Stimulated activated CD8-positive, alpha-beta memory T cell treated with anti-CD3 and anti-CD28 coated beads, Interleukin-7, amount 100 ng/mL, for 4 hours (primary cell): ENCODE measurements at regions not wholly inside any gene's neighbourhood (a gene's known extent, or its start where the extent isn't known, plus 50 kb on each side); places are given as distances from the start of the nearest gene placed in this dataset.

Source experiments
- DNase-seq, 2 donors: peaks; one replicate each; pipeline ENCODE4 v3.0.0-alpha.2; 2020; ENCODE audit warnings: low read depth in 2 of 2

DNA sequence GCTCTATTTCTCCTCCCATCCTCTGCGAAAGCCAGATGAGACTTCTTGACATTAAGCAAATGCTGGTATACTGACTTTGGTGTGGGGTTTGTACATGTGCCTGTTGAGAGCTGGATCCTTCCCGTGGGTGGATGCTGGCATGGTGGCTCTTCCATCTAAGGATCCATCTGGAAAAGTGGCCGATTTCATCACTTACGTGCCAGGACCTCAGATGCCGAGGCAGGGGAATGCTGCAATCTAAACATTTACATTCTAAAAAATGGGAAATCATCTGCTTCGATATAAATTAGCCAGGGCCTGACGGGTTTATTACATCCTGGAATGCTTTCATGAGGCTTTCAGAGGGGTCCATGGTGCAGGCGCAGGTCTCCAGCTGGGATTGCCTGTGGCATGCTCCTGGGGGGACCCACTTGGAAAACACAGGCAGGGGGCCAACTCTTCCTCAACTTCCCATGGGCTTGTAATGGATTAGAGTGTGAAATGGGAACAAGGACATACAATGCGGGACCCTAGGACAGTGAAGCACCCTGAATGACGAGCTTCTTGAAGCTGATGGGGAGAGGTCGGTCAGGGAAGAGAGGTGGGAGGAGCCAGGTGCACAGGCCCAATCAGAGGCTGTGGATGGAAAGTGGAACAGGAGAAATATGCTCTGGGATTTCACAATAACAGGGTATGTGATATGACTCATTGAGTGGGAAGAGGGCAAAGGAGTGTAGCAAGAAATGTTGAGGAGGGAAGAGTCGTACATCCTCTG lies 105.5 kb upstream of the PITX1 start:
- DNase-seq: no peak

DNA sequence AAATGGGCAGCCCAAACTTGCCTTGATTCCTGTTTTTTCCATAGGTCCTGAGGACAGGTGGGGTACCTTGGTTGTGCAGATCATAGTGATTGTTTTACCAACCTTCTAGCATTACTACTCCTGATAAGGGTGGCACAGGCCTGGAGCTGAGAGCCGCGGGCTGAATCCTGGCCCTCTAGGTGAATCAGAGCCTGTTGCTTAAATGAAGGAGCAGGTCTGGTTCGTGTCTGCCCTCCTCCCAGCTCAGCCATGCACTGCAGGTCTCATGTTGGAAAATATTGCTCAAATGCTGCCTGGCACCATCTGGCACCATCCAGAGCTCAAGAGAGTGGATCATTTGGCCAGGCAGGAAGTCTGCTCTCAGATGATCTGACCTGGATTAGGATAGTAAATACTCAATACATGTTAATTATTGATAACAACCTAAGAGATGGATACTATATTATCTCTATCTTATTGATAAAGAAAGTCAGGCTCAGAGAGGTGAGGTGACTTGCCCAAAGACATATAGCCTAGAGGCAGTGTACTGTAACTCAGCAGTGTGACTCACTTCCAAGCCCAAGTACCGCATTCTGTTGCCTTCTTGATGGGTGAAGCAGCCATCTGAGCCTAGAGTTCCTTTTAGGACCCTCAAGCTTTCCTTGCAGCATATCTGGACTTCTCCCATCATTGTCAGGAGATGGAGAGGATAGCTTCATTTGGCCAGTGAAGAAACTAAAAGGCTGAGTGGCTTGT lies 104.3 kb upstream of the PITX1 start:
- DNase-seq: no peak

DNA sequence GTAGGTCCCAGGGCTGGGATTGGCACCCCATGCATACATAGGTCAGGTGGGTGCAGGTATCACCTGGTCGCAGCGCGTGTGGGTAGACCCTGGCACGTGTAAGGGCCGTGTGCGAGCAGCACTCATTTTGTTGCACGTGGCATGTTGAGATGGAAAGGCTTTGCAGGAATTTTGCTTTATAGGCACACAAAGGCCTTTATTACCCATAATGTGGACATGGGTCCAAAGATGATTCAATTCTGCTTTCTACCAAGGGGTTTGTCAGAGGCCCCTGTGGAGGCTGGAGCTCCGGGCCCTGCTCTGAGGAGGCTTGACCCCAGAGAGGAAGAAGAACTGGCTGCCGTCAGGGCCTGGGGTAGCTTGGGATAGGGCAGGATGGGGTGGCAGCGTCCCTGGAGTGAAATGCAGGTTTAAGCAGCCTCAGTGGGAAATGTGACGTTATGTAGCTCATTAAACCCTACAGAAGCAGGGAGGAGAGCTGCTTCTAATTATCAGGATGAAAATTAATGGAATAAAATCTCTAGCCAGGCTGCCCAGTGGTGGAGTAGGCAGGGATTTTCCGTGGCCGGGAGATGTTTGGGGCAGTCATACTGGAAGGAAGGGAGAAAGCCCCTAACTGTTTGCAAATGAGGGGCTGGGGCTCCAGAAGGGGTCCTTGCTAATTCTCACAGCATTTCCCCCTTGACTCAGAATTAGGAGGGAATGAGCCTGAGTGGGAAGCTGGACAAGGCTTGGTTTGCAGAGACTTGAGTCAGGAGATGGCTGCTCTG lies 103.3 kb upstream of the PITX1 start:
- DNase-seq: no peak

DNA sequence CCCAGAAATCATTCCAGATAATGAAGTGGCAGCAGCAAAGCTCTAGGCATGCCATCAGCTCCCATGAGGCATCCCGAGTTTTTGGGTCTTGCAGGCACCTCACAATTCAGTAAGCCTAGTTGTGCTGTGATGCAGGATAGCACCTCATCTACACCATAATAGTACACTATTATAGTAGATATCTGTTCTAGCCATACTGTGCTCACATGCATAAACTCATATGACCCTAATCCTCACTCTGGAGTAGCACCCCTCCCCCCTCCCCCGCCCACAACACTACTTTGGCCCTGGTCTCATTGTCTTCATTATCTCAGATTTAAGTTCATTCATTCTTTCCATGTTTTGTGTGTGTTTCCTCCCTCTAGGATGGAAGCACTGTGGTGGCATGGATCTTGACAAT lies 102.5 kb upstream of the PITX1 start:
- no peak for DNase-seq

DNA sequence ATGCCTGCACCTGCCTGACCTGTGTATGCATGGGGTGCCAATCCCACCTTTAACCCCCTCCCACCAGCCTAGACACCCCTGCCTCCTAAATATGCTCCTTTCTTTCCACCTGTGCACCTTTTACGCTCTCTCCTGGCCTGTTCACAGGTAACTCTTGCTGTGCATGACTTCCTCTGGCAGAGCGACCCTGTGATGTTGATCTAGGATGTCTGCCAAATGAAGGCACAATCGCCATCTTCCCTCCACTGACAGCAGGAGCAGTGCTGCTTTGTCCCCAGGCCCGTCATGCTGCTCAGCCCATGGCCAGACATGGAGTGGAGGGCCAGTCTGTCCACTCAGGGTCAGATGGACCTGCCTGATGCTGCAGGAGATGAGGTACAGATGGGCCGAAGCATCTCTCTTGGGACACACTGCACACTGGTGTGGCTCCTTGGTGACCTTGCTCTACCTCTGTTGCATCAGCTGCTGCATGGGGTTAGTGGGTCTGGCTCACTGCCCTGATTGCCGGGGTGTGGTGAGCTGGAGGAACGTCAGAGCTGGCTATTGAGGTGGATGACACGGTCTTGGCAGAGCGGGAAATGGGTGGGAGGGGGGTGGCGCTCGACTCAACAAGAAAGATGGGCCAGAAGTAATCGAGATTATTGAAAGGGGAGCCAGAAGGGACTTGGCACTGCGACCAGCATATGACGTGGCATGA lies 101.7 kb upstream of the PITX1 start:
- DNase-seq: no peak

DNA sequence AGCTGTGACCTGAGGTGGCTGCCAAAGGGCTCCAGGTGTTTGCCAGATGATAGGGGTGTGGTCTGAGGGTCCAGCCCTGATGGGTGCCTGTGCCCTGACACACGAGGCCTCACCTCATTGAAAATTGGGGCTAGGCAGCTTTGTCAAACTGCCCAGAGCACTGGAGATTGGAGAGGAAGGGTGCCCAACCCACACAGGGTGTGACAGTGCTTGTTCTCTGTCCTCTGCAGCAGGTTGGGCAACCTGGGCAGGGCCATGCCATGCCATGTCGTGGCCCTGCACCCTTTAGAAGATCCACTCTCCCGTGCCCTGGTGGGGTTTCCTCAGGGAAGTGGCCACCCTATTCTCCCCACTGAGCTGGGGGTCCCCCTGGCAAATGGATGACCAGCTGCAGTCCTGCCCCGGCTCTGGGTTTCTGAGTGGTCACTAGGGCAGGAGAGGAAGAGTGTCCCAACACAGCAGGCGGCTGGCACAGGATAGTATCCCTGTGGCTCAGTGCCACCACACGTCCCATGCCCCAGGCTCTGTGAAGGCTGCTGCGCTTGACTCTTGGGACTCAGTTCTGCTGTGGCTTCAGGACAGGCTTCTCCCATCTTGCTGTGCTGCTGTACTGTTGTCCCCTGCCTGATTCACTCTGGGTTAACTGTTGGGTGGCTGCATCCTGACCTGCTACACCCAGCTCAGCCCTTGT lies 100.8 kb upstream of the PITX1 start:
- no peak for DNase-seq

DNA sequence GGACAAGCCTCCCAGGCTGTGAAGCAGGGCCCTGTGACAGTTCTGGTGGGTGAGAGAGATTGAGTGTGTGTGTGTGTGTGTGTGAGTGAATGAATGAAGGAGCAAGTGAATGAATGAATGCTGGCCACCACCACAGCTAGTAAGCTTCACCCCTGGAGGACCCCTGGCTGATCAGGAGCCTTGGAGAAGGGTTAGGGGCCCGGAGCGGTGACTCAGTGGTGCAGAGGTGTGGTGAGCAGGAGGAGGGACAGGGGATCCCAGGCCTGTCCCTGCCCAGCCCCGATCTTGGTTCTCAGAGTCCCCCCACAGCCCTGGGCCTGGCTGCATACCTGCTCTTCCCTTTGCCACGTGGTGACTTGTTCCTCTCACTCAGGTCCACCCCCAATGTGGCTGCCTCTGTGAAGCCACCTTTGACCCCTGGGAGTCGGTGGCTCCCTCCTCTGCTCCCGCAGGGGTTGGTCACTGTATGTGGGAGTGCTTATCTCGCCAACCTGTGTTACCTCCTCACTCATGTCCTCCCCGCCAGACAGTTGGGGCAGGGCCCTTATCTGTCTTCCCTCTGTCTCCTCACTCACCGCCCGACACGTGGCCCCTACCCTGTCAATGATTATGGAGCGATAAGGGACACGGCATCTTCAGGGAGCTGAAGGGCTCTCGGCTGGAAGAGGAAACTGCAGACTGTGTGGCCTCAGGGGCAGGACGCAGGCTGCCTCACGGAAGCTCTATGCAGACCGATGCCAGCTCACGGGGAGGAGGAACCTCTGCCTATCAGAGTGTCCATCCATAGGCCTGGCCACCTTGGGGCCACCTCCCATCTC lies 99.9 kb upstream of the PITX1 start:
- DNase-seq: no peak

DNA sequence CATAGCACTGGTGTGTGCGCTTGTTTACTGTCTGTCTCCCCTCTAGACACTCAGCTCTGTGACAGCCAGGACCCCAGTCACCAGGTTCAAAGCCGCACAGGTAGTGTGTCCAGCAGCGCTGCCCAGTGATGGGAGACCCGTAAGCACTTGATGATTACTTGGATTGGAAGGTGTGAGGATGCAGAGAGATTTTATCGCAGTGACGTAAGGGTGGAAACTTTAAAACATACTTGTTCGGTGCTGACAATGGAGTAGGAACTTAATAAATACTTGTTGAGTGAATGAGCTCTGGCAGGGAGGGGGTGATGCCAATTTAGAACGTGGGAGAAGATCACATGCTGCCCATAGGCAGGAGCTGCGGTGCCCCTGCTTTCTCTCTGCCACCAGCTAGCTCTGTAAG lies 99.2 kb upstream of the PITX1 start:
- no peak for DNase-seq

DNA sequence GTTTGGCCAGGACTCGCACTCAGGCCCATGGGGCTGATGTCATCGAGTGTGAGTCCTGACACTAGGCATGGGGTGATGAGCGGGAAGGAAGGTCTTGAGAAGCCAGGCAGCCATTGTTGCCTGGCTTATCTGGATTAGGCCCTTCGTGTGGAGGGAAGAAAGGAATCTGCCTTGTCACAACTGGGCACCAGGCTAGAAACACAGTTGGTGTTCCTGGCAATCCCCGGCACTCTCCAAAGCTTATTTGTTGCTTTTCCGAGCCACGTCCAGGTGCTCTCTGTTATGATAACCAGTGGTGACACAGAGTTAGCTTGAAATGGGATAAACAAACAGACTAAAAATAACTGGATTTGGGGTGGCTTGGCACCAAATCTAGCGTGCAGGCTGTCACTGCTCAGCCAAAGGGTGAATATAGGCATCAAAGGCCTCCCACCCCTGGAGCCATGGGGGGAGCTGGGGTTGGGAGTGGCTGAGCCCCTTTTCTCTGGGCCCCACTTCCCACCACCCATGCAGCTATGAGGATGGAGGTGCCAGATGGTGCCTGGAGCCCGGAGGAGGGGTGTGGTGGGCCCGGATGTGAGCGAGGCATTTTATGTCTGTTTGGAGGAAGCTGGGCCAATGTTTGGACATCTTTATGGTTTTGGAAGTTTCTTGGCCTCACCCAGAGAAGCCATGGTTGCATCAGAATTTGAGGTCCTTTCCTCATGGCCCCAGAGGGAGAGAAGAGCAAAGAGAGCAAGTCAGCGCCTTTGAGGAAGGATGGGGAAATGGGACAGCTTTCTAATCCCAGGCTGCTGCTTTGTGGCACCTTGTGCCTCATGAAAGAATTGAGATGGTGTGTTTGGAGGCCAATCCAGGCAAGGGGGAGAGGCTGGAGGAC lies 98.0 kb upstream of the PITX1 start:
- no peak for DNase-seq

DNA sequence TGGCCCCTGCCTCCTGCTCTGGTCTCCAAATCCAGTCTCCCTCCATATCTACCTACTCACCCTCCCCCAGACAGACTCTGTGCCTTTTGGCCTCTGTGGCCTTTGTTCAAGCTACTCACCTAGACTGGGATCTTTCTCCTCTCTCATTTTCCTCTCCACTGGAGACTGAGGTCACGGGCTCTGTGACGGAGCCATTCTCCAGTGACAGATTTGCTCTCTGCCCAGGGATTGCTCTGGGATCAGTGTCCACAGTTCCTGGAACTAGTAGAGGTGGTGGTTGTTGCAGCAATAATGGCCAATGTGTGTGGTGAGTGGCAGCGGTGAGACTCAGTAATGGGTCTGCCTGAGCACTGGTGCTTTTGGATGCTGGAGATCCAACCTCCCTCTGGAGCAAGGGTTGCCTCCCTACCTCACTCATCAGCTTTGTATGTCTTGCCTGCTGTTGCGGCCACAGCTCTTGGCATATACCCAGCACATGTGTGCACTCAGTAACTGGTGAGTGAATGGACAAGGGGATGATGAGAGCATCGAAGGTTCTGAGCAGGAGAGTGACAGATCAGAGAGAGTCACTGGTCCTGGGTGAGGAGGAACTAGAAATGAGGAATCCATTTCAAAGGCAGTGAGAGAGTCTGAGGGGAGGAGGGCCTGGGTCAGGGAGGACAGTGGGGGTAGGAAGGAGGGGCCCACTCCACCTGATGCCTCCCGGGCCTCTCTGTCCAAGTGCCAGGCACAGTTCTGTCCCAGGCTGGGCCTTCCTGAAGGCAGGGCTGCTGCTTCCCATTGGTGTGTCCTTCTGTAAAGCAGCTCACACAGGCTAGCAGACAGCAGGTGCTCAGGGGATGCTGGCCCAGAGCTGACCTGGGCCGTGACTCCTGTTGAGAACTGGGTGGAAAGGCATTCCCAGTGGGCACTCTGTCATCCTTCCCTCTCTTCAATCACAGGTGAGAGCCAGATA lies 96.5 kb upstream of the PITX1 start:
- no peak for DNase-seq

DNA sequence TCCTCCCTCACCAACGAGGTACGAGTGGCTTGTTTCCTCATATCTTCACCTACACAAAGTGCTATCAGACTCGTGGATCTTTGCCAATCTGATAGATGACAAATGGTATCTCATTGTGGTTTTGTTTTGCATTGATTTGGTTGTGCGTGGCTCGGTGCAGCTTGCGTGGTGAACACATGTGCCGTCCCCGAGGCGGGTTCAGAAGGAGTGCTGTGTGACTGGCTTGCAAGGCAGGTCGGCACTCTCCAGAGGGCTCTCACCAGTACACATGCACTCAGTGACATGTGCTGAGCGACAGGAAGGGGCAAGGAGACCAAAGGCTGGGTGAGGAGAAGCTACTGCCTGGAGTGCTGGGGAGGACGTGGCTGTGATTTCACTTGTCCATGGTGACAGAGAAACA lies 95.3 kb upstream of the PITX1 start:
- DNase-seq: no peak

DNA sequence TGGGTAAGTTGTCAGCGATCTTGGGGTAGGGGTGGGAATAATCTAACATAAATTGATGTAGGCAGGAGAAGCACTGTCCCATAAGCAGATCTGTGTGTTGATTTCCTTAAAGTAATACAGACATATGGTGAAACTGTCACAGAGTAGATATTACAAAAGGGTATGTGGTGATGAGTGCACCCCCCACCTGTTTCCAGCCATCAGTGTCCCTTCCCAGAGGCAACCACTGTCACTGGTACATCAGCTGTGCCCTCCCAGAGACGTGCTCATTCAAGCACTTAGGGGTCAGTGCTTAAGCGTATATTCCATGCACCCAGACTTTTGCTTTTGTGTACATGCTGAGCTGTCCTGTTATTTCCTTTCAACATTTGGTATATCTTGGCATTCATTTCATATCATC lies 94.3 kb upstream of the PITX1 start:
- no peak for DNase-seq

DNA sequence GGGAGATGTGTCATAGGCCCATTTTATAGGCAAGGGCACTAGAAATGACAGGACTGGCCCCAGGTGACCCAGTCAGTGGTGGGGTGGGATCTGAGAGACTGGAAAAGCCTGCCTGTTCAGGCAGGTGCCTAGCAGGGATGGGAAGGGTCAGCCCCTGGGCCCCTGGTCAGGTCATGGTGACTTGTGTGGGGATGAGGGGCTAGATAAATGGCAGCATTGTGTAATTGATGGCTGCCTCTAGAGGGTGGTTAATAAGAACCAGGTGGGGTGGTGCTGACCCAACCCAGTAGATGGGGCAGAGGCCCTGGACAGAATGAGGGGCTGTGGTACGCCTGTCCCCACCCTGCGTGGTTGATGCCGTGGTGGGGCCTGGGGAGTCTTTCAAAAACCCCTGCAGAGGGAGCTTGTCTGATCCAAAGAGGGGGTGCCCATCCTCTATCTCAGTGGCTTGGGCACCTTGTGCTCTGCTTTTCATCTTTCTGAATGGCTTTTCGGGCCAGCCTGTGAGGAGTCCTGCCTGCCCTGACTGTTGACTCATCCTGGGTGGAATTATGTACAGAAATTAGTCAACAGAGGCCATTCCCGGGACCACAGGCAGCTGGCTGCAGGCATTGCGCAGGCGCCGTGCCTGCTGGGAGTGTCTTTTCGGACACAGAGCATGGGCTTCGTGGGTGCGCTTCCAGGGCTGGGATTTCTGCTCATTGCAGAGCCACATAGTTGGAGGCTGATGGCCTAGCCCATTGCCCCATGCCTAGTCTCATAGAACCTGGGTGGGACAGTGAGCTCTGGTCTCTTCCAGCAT lies 93.6 kb upstream of the PITX1 start:
- DNase-seq: no peak

DNA sequence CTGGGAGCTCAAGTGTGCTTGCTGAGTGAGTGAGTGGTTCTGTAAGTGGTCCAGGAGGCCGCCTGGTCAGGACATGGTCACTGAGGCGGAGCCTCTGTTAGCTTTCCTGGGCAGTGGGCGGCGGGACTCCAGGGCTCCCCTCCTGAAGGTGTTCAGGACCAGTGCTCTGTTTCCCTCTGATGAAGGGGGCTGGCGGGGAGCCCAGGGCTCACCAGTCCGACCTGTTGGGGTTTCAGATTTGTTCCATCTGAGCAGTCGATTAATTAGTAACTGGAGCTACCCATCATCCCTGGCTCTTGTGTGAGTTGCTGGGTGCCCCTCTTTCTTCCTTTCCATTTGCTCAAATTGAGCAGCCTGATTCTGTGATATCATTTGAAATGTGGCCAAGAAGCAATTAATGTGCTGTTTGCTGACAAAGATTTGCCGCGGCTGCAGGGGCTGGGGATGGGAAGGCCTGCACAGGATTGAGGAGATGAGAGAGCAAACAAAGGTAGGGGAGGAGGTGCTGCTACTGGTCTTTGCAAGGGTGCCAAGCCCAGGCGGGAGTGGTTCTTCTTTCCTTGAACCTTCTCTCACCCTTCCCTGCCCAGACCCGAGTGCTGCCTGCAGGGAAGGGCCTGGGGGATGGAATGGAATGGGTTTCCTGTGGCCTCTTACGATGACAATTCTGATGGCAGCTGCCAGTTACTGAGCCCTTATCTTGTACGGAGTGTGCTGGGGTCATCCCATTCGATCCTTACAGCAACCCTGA lies 92.8 kb upstream of the PITX1 start:
- no peak for DNase-seq

DNA sequence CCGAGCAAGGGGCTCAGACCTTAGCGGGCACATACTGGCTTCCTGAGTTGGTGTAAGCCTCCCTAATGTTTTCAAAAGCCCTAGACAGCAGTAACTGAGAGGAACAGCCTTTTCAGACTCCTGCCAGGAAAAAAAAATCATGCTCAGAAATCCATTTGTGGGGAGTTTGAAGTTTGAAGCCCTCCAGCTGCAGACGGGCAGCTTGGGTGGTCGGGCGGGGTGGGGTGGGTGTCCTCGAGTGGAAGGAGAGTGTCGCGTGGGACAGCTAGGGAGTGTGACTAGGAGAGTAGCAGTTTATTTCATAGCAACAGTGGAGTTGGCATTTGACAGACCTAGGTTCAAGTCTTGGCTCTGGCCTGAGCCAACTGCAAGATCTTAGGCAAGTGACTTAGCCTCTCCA lies 90.7 kb upstream of the PITX1 start:
- no peak for DNase-seq

DNA sequence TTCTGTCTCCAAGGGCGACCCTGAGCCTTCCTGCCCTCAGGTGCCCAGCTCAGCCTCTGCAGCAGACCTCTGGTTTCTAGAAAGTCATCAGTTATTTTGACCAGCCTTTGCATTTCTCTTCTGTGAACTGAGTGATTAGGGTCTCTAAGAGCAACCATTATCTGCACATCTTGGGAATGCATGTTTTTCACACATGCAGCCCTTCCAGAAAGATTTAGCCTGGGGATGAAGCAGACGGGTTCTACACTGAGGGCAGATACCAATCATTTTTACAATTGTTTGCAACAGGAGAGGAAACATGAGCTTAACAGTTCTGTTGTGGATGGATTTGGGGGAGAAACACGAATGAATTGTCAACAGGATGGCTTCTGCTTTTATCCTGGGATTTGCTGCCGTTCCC lies 90.1 kb upstream of the PITX1 start:
- no peak for DNase-seq

DNA sequence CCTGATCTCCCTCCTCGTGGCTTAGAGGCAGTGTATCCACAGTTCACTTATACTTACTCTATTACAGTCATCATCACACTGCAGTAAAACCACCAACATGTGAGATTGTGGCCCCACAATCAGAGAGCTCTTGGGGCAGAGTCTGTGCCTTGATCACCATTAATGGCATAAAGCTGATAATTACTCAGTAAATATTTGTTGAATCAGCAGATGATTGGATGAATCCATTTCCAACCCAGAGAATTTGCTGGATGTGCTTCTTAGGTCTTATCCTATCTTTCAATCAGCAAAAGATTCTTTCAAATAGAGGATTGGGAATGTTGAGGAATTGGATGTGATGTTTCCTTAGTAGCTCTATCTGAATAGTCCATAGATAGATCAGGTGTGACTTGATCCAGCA lies 88.8 kb upstream of the PITX1 start:
- DNase-seq: no peak
